Suprapubic skin (tissue), 3 donors: ENCODE measurements at regions not wholly inside any gene's neighbourhood (a gene's known extent, or its start where the extent isn't known, plus 50 kb on each side); places are given as distances from the start of the nearest gene placed in this dataset.

Source experiments
- EP300 ChIP-seq: sonication (generic); formaldehyde crosslinking; IDR thresholded peaks from one replicate; pipeline ENCODE4 v1.6.1; 2017; ENCODE audit warnings: antibody characterized with exemption
- POLR2A ChIP-seq, 2 donors: fragments of 450-650 bp; IDR thresholded peaks; one replicate each; pipeline ENCODE4 v1.6.1; 2017; ENCODE audit warnings: antibody characterized with exemption in 2 of 2, mild to moderate bottlenecking in 2 of 2, moderate library complexity in 2 of 2
- TF ChIP-seq, protein P1 (sequence below), 2 donors: fragments of 200-600 bp in 1 of 2; fragments of 450-650 bp in 1 of 2; sonication (generic) in 1 of 2; IDR thresholded peaks; one replicate each; pipeline ENCODE4 v1.5.1; 2016 to 2019; ENCODE audit warnings: antibody characterized with exemption in 2 of 2, mild to moderate bottlenecking in 1 of 2, moderate library complexity in 1 of 2

- TF ChIP-seq, protein P1, sequence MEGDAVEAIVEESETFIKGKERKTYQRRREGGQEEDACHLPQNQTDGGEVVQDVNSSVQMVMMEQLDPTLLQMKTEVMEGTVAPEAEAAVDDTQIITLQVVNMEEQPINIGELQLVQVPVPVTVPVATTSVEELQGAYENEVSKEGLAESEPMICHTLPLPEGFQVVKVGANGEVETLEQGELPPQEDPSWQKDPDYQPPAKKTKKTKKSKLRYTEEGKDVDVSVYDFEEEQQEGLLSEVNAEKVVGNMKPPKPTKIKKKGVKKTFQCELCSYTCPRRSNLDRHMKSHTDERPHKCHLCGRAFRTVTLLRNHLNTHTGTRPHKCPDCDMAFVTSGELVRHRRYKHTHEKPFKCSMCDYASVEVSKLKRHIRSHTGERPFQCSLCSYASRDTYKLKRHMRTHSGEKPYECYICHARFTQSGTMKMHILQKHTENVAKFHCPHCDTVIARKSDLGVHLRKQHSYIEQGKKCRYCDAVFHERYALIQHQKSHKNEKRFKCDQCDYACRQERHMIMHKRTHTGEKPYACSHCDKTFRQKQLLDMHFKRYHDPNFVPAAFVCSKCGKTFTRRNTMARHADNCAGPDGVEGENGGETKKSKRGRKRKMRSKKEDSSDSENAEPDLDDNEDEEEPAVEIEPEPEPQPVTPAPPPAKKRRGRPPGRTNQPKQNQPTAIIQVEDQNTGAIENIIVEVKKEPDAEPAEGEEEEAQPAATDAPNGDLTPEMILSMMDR (IDR thresholded peaks at IDR 0.05) = no peak
- no peak for TF ChIP-seq EP300
- TF ChIP-seq POLR2A (IDR thresholded peaks at IDR 0.05) = no peak
Observed at GRCh38 chr19:27754700-27755099, 1458.3 kb downstream of the UQCRFS1 start.
